Ammon's horn (tissue), 1 donor: ENCODE measurements at regions not wholly inside any gene's neighbourhood (a gene's known extent, or its start where the extent isn't known, plus 50 kb on each side); places are given as distances from the start of the nearest gene placed in this dataset.

Experiments used
- DNase-seq: peaks from one replicate; pipeline ENCODE4 v3.0.0-alpha.2; 2016; ENCODE audit warnings: low spot score

- DNase-seq = peak; percentile 24
These were observed 946.4 kb downstream of the PDHA2 start for GRCh38 chr4:96786306-96786705.

- DNase-seq = no peak
These were observed 947.9 kb downstream of the PDHA2 start for GRCh38 chr4:96787766-96788165.

- DNase-seq = no peak
These were observed 969.7 kb downstream of the PDHA2 start for GRCh38 chr4:96809563-96809962.

GRCh38 chr4:96827086-96827485 lies 987.2 kb downstream of the PDHA2 start:
- peak; percentile 7 for DNase-seq

- DNase-seq = no peak
These were observed 993.9 kb downstream of the PDHA2 start for GRCh38 chr4:96833831-96834230.

GRCh38 chr4:96835991-96836390 lies 996.1 kb downstream of the PDHA2 start:
- DNase-seq = no peak

- DNase-seq = no peak
These were observed 999.5 kb downstream of the PDHA2 start for GRCh38 chr4:96839441-96839840.

GRCh38 chr4:96841801-96842200 lies 1001.9 kb downstream of the PDHA2 start:
- DNase-seq = no peak

GRCh38 chr4:96844858-96845490 lies 1005.1 kb downstream of the PDHA2 start:
- no peak for DNase-seq

- no peak for DNase-seq
These were observed 1005.9 kb downstream of the PDHA2 start for GRCh38 chr4:96845819-96846218.

- DNase-seq = no peak
These were observed 1034.8 kb downstream of the PDHA2 start for GRCh38 chr4:96874657-96875056.

GRCh38 chr4:96879527-96879926 lies 1039.6 kb downstream of the PDHA2 start:
- no peak for DNase-seq

- DNase-seq = no peak
These were observed 1048.0 kb downstream of the PDHA2 start for GRCh38 chr4:96887857-96888256.

- DNase-seq = peak; percentile 54
These were observed 1054.7 kb downstream of the PDHA2 start for GRCh38 chr4:96894621-96895020.

GRCh38 chr4:96895826-96896225 lies 1055.9 kb downstream of the PDHA2 start:
- DNase-seq = no peak

- no peak for DNase-seq
These were observed 1072.8 kb downstream of the PDHA2 start for GRCh38 chr4:96912716-96913115.

- peak; percentile 32 for DNase-seq
These were observed 1073.7 kb downstream of the PDHA2 start for GRCh38 chr4:96913441-96914080.

GRCh38 chr4:96916711-96917110 lies 1076.8 kb downstream of the PDHA2 start:
- DNase-seq = no peak

GRCh38 chr4:96936886-96937285 lies 1097.0 kb downstream of the PDHA2 start:
- no peak for DNase-seq

GRCh38 chr4:96946552-96946951 lies 1106.7 kb downstream of the PDHA2 start:
- DNase-seq = no peak

- no peak for DNase-seq
These were observed 1112.7 kb downstream of the PDHA2 start for GRCh38 chr4:96952610-96953009.

- DNase-seq = no peak
These were observed 1115.3 kb downstream of the PDHA2 start for GRCh38 chr4:96955226-96955625.

- DNase-seq = no peak
These were observed 1115.8 kb downstream of the PDHA2 start for GRCh38 chr4:96955691-96956090.

- no peak for DNase-seq
These were observed 1129.6 kb downstream of the PDHA2 start for GRCh38 chr4:96969455-96969854.
